Trophoblast cell (in vitro differentiated cells and primary cell): ENCODE measurements at regions not wholly inside any gene's neighbourhood (a gene's known extent, or its start where the extent isn't known, plus 50 kb on each side); places are given as distances from the start of the nearest gene placed in this dataset.
A peak's percentile ranks its signal among the peaks of the same experiment; 100 is the strongest.

ENCODE experiments used
- DNase-seq, 2 donors: peaks; one replicate each; pipeline ENCODE4 v3.0.0-alpha.2; 2016
- H2AFZ ChIP-seq: 2 replicates; pipeline ENCODE4 v1.6.1; 2013; ENCODE audit warnings: low read length, moderate library complexity, mild to moderate bottlenecking; ENCODE audit not compliant: insufficient read depth, poor library complexity
- H2AK5ac ChIP-seq: 2 replicates; pipeline ENCODE4 v1.6.1; 2013; ENCODE audit warnings: mild to moderate bottlenecking, low read length
- H2BK120ac ChIP-seq: 2 replicates; pipeline ENCODE4 v1.6.1; 2013; ENCODE audit warnings: low read length, mild to moderate bottlenecking, moderate library complexity; ENCODE audit not compliant: insufficient read depth, poor library complexity
- H2BK12ac ChIP-seq: 2 replicates; pipeline ENCODE4 v1.6.1; 2013; ENCODE audit warnings: mild to moderate bottlenecking, low read length, moderate library complexity
- H2BK5ac ChIP-seq: 2 replicates; pipeline ENCODE4 v1.6.1; 2013; ENCODE audit warnings: low read length, low read depth, moderate library complexity, mild to moderate bottlenecking; ENCODE audit not compliant: poor library complexity
- H3K14ac ChIP-seq: 2 replicates; pipeline ENCODE4 v1.6.1; 2013; ENCODE audit warnings: mild to moderate bottlenecking, low read length
- H3K18ac ChIP-seq: 2 replicates; pipeline ENCODE4 v1.6.1; 2013; ENCODE audit warnings: mild to moderate bottlenecking, low read length
- H3K23ac ChIP-seq: 2 replicates; pipeline ENCODE4 v1.6.1; 2013; ENCODE audit warnings: low read length
- H3K27ac ChIP-seq: 2 replicates; pipeline ENCODE4 v1.5.1; 2013; ENCODE audit warnings: low read depth, mild to moderate bottlenecking, inconsistent platforms, low read length, moderate library complexity
- H3K27me3 ChIP-seq: 2 replicates; pipeline ENCODE4 v1.6.1; 2013; ENCODE audit warnings: inconsistent platforms, mild to moderate bottlenecking, low read length, moderate library complexity; ENCODE audit not compliant: insufficient read depth
- H3K36me3 ChIP-seq, 2 experiments: 1 replicate in 1 of 2; 2 replicates in 1 of 2; pipeline ENCODE4 v1.6.1; 2013; ENCODE audit warnings: low read length in 2 of 2, mild to moderate bottlenecking in 2 of 2, moderate library complexity in 1 of 2; ENCODE audit not compliant: insufficient read depth in 2 of 2, control insufficient read depth in 1 of 2
- H3K4ac ChIP-seq: 2 replicates; pipeline ENCODE4 v1.6.1; 2013; ENCODE audit warnings: low read depth, mild to moderate bottlenecking, low read length, moderate library complexity
- H3K4me1 ChIP-seq, 2 experiments: 1 replicate in 1 of 2; 2 replicates in 1 of 2; pipeline ENCODE4 v1.6.1; 2013; ENCODE audit warnings: low read length in 2 of 2, mild to moderate bottlenecking in 2 of 2, moderate library complexity in 1 of 2; ENCODE audit not compliant: insufficient read depth in 2 of 2, control insufficient read depth in 1 of 2
- H3K4me2 ChIP-seq: 2 replicates; pipeline ENCODE4 v1.6.1; 2013; ENCODE audit warnings: inconsistent platforms, mild to moderate bottlenecking, low read length, moderate library complexity
- H3K4me3 ChIP-seq: 2 replicates; pipeline ENCODE4 v1.5.1; 2013; ENCODE audit warnings: mild to moderate bottlenecking, low read depth, low read length, inconsistent platforms
- H3K79me1 ChIP-seq: one replicate; pipeline ENCODE4 v1.6.1; 2013; ENCODE audit warnings: low read length
- H3K79me2 ChIP-seq: 2 replicates; pipeline ENCODE4 v1.6.1; 2013; ENCODE audit warnings: low read length, mild to moderate bottlenecking; ENCODE audit not compliant: control insufficient read depth, insufficient read depth, poor library complexity
- H3K9ac ChIP-seq: 2 replicates; pipeline ENCODE4 v1.6.1; 2013; ENCODE audit warnings: mild to moderate bottlenecking, low read length
- H3K9me3 ChIP-seq: 2 replicates; pipeline ENCODE4 v1.6.1; 2013; ENCODE audit warnings: low read depth, mild to moderate bottlenecking, control low read depth, inconsistent platforms, low read length; ENCODE audit not compliant: insufficient read depth
- H4K12ac ChIP-seq: 2 replicates; pipeline ENCODE4 v1.6.1; 2013; ENCODE audit warnings: low read depth, mild to moderate bottlenecking, low read length, moderate library complexity
- H4K8ac ChIP-seq: 2 replicates; pipeline ENCODE4 v1.6.1; 2013; ENCODE audit warnings: low read depth, mild to moderate bottlenecking, low read length, moderate library complexity
- H4K91ac ChIP-seq: one replicate; pipeline ENCODE4 v1.6.1; 2013; ENCODE audit warnings: low read depth, mild to moderate bottlenecking, low read length, moderate library complexity
- WGBS: extraction: QIAGEN DNeasy Blood & Tissue Kit; methylation state at CpG from one replicate; pipeline ENCODE4 v1.1.7; 2013; ENCODE audit warnings: missing lambda C conversion rate; ENCODE audit not compliant: insufficient read length, insufficient coverage; ENCODE audit errors: extremely low coverage; 5-methylcytosine and 5-hydroxymethylcytosine counted together

DNA sequence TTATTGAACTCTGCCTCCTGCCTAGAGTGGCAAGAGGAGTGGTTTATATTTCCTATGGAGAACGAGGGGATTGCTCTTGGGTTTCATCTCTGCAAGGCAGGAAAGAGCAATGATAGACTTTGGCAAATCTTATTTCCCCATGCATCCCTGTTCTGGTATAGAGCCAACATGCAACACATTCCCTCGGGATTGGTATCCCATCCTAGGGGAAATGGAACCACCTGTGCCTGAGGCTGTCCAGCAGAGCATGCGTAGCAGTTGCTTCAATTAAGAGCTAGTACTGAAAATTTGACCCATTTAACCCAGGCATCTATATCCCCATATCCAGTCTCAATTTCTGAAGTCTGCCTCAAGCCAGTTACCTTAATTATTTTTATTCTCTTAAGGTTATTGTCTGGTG lies 205.3 kb downstream of the KCNS3 start:
- no CpG with 5 or more reads among the region's 3 CpGs for WGBS

DNA sequence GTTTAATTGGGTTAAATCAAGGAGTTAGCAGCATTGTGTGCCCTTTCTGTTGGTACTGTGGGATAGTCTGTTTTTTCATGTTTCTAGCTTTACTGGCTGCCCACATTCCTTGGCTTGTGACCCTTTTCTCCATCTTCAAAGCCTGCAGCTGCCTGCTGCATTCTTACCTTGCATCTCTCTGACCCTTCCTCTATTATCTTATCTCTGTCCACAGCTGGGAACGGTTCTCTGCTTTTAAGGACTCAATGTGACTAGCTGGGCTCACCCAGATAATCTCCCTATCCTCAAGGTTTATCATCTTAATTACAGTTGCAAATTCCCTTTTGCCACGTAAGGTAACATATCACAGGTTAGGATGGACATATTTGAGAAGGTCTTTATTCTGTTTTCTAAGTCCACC lies 199.7 kb downstream of the KCNS3 start:
- Histone ChIP-seq H2AFZ (no peak overlapping the region), H4K91ac (no peak overlapping the region), H3K14ac (no peak overlapping the region), H3K79me2 (no peaks in the 10 kb centered on the region), H4K12ac (no peak overlapping the region), H3K4me2 (no peak overlapping the region), H3K36me3 (no peaks in the 10 kb centered on the region), H3K27ac (no peak overlapping the region), H4K8ac (no peak overlapping the region), H3K23ac (no peak overlapping the region), H3K4me3 (no peak overlapping the region), H3K79me1 (no peaks in the 10 kb centered on the region), H2BK12ac (no peak overlapping the region), H2BK5ac (no peak overlapping the region), H2AK5ac (no peak overlapping the region), H3K4ac (no peak overlapping the region), H2BK120ac (no peak overlapping the region), H3K27me3 (no peaks in the 10 kb centered on the region), H3K18ac (no peak overlapping the region), H3K9me3 (no peaks in the 10 kb centered on the region), H3K9ac (no peak overlapping the region), H3K4me1 (peaks cover 0 to 2% of the 10 kb centered on the region in 2 experiments)
- DNase-seq = no peak
- no CpG with 5 or more reads among the region's 2 CpGs for WGBS

More for the DNA sequence above, 205.3 kb downstream of the KCNS3 start:
- Histone ChIP-seq H2BK12ac (no peak overlapping the region), H3K23ac (no peak overlapping the region), H3K4ac (no peak overlapping the region), H3K4me2 (no peak overlapping the region), H2BK120ac (no peak overlapping the region), H2AK5ac (no peak overlapping the region), H3K4me3 (no peak overlapping the region), H2BK5ac (no peak overlapping the region), H4K8ac (no peak overlapping the region), H3K18ac (no peak overlapping the region), H3K9me3 (no peaks in the 10 kb centered on the region), H3K9ac (no peak overlapping the region), H3K79me1 (no peaks in the 10 kb centered on the region), H4K12ac (no peak overlapping the region), H3K27me3 (no peaks in the 10 kb centered on the region), H4K91ac (no peak overlapping the region), H3K27ac (no peak overlapping the region), H3K14ac (no peak overlapping the region), H3K36me3 (no peaks in the 10 kb centered on the region), H3K79me2 (no peaks in the 10 kb centered on the region), H2AFZ (no peak overlapping the region), H3K4me1 (no peaks in the 10 kb centered on the region)
- no peak for DNase-seq

- Histone ChIP-seq H3K4me2 (no peak overlapping the region), H3K9me3 (no peaks in the 10 kb centered on the region), H4K8ac (no peak overlapping the region), H3K4me3 (no peak overlapping the region), H3K36me3 (no peaks in the 10 kb centered on the region), H4K91ac (no peak overlapping the region), H2BK5ac (no peak overlapping the region), H3K27me3 (no peaks in the 10 kb centered on the region), H2AK5ac (no peak overlapping the region), H3K4me1 (peaks cover 0 to 2% of the 10 kb centered on the region in 2 experiments), H4K12ac (no peak overlapping the region), H3K79me2 (no peaks in the 10 kb centered on the region), H2AFZ (no peak overlapping the region), H3K14ac (no peak overlapping the region), H3K9ac (no peak overlapping the region), H2BK12ac (no peak overlapping the region), H2BK120ac (no peak overlapping the region), H3K27ac (no peak overlapping the region), H3K79me1 (no peaks in the 10 kb centered on the region), H3K23ac (no peak overlapping the region), H3K4ac (no peak overlapping the region), H3K18ac (no peak overlapping the region)
- DNase-seq = no peak
- WGBS = no CpG with 5 or more reads among the region's 1 CpG
Measured at GRCh38 chr2:18077704-18078103, 199.2 kb downstream of the KCNS3 start.

- H3K9ac ChIP-seq = no peak overlapping the region
- no peak overlapping the region for H4K91ac ChIP-seq
- no peaks in the 10 kb centered on the region for H3K36me3 ChIP-seq
- no peak overlapping the region for H2BK5ac ChIP-seq
- no peak overlapping the region for H3K23ac ChIP-seq
- H3K27me3 ChIP-seq = no peaks in the 10 kb centered on the region
- H2AK5ac ChIP-seq = no peak overlapping the region
- no peak overlapping the region for H4K8ac ChIP-seq
- no peaks in the 10 kb centered on the region for H3K79me2 ChIP-seq
- WGBS = no CpG with 5 or more reads among the region's 1 CpG
- no peak overlapping the region for H2BK120ac ChIP-seq
- no peak overlapping the region for H4K12ac ChIP-seq
- no peak overlapping the region for H2BK12ac ChIP-seq
- no peaks in the 10 kb centered on the region for H3K9me3 ChIP-seq
- peak overlapping the region; percentile 19 for H3K27ac ChIP-seq
- no peak for DNase-seq
- H3K4ac ChIP-seq = no peak overlapping the region
- H3K18ac ChIP-seq = no peak overlapping the region
- no peak overlapping the region for H3K4me2 ChIP-seq
- no peaks in the 10 kb centered on the region for H3K79me1 ChIP-seq
- no peak overlapping the region for H3K4me3 ChIP-seq
- H2AFZ ChIP-seq = no peak overlapping the region
- peaks cover 0 to 2% of the 10 kb centered on the region in 2 experiments for H3K4me1 ChIP-seq
- no peak overlapping the region for H3K14ac ChIP-seq
Measured at GRCh38 chr2:18077231-18077630, 198.8 kb downstream of the KCNS3 start.
